ENCODE measurements at regions not wholly inside any gene's neighbourhood (a gene's known extent, or its start where the extent isn't known, plus 50 kb on each side); places are given as distances from the start of the nearest gene placed in this dataset.

GRCh38 chr11:115664313-115664712, 160.1 kb upstream of the CADM1 start:
- TF ChIP-seq, protein P1, sequence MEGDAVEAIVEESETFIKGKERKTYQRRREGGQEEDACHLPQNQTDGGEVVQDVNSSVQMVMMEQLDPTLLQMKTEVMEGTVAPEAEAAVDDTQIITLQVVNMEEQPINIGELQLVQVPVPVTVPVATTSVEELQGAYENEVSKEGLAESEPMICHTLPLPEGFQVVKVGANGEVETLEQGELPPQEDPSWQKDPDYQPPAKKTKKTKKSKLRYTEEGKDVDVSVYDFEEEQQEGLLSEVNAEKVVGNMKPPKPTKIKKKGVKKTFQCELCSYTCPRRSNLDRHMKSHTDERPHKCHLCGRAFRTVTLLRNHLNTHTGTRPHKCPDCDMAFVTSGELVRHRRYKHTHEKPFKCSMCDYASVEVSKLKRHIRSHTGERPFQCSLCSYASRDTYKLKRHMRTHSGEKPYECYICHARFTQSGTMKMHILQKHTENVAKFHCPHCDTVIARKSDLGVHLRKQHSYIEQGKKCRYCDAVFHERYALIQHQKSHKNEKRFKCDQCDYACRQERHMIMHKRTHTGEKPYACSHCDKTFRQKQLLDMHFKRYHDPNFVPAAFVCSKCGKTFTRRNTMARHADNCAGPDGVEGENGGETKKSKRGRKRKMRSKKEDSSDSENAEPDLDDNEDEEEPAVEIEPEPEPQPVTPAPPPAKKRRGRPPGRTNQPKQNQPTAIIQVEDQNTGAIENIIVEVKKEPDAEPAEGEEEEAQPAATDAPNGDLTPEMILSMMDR (IDR thresholded peaks at IDR 0.05; ENCODE audit: poor library complexity, severe bottlenecking): no peak
- TF ChIP-seq EZH2 (IDR thresholded peaks at IDR 0.05; ENCODE audit: borderline replicate concordance, insufficient read depth, low read length, poor library complexity, severe bottlenecking): no peak
- no peak for TF ChIP-seq REST (IDR thresholded peaks at IDR 0.05; ENCODE audit: borderline replicate concordance)
- TF ChIP-seq RAD21 (conservative IDR thresholded peaks at IDR 0.05): no peak

Data from neural cell (in vitro differentiated cells).